IgD-negative memory B cell (primary cell): ENCODE measurements at regions not wholly inside any gene's neighbourhood (a gene's known extent, or its start where the extent isn't known, plus 50 kb on each side); places are given as distances from the start of the nearest gene placed in this dataset.
A peak's percentile ranks its signal among the peaks of the same experiment; 100 is the strongest.

Source experiments
- H3K27ac Mint-ChIP-seq, 3 donors: one replicate each; pipeline ENCODE4 v1.8.0; 2020 to 2022; ENCODE audit warnings: mild to moderate bottlenecking in 3 of 3, mixed read lengths in 3 of 3, moderate library complexity in 1 of 3
- H3K27me3 Mint-ChIP-seq: one replicate; pipeline ENCODE4 v1.8.0; 2021; ENCODE audit warnings: mixed read lengths
- H3K36me3 Mint-ChIP-seq: one replicate; pipeline ENCODE4 v1.8.0; 2020; ENCODE audit warnings: mild to moderate bottlenecking, mixed read lengths
- H3K4me1 Mint-ChIP-seq, 3 donors: one replicate each; pipeline ENCODE4 v1.8.0; 2020 to 2022; ENCODE audit warnings: mixed read lengths in 3 of 3, mild to moderate bottlenecking in 1 of 3
- H3K4me3 Mint-ChIP-seq, 4 donors: one replicate each; pipeline ENCODE4 v1.8.0; 2020 to 2022; ENCODE audit warnings: mild to moderate bottlenecking in 4 of 4, mixed read lengths in 4 of 4, moderate library complexity in 3 of 4
- H3K9me3 Mint-ChIP-seq, 3 donors: one replicate each; pipeline ENCODE4 v1.8.0; 2020 to 2021; ENCODE audit warnings: mixed read lengths in 3 of 3, mild to moderate bottlenecking in 1 of 3

- Mint-ChIP-seq H3K4me1 (peaks cover 0 to 1% (median 0%) of the 10 kb centered on the region in 3 donors), H3K27ac (no peak overlapping the region), H3K27me3 (peaks cover 9% of the 10 kb centered on the region), H3K36me3 (peaks cover 4% of the 10 kb centered on the region), H3K9me3 (no peaks in the 10 kb centered on the region), H3K4me3 (no peak overlapping the region)
These were observed 328.9 kb downstream of the RPS24 start for GRCh38 chr10:78362406-78363022.

GRCh38 chr10:78363190-78363589 lies 329.5 kb downstream of the RPS24 start:
- H3K27ac Mint-ChIP-seq, result peak overlapping the region in 1 of 3 donors; percentile 26
- H3K4me3 Mint-ChIP-seq, result no peak overlapping the region
- H3K36me3 Mint-ChIP-seq, result peaks cover 4% of the 10 kb centered on the region
- H3K9me3 Mint-ChIP-seq, result no peaks in the 10 kb centered on the region
- peaks cover 0 to 1% (median 0%) of the 10 kb centered on the region in 3 donors for H3K4me1 Mint-ChIP-seq
- peaks cover 10% of the 10 kb centered on the region for H3K27me3 Mint-ChIP-seq

- Mint-ChIP-seq H3K4me1 (peaks cover 0 to 1% (median 0%) of the 10 kb centered on the region in 3 donors), H3K9me3 (no peaks in the 10 kb centered on the region), H3K27ac (no peak overlapping the region), H3K4me3 (no peak overlapping the region), H3K27me3 (peaks cover 7% of the 10 kb centered on the region), H3K36me3 (peaks cover 4% of the 10 kb centered on the region)
These were observed 332.0 kb downstream of the RPS24 start for GRCh38 chr10:78365694-78366093.

- H3K9me3 Mint-ChIP-seq, result no peaks in the 10 kb centered on the region
- H3K4me1 Mint-ChIP-seq, result peaks cover 0 to 1% (median 0%) of the 10 kb centered on the region in 3 donors
- H3K4me3 Mint-ChIP-seq, result no peak overlapping the region
- H3K27me3 Mint-ChIP-seq, result peaks cover 3% of the 10 kb centered on the region
- peaks cover 4% of the 10 kb centered on the region for H3K36me3 Mint-ChIP-seq
- no peak overlapping the region for H3K27ac Mint-ChIP-seq
These were observed 333.2 kb downstream of the RPS24 start for GRCh38 chr10:78366663-78367411.

- H3K36me3 Mint-ChIP-seq, result peaks cover 4% of the 10 kb centered on the region
- H3K4me3 Mint-ChIP-seq, result no peak overlapping the region
- H3K27ac Mint-ChIP-seq, result no peak overlapping the region
- H3K9me3 Mint-ChIP-seq, result no peaks in the 10 kb centered on the region
- H3K4me1 Mint-ChIP-seq, result no peaks in the 10 kb centered on the region
- H3K27me3 Mint-ChIP-seq, result peaks cover 5% of the 10 kb centered on the region
These were observed 334.1 kb downstream of the RPS24 start for GRCh38 chr10:78367751-78368150.

GRCh38 chr10:78371136-78371535 lies 337.5 kb downstream of the RPS24 start:
- Mint-ChIP-seq H3K4me1 (no peaks in the 10 kb centered on the region), H3K27ac (no peak overlapping the region), H3K36me3 (peaks cover 6% of the 10 kb centered on the region), H3K27me3 (peaks cover 6% of the 10 kb centered on the region), H3K4me3 (no peak overlapping the region), H3K9me3 (no peaks in the 10 kb centered on the region)

- peaks cover 4% of the 10 kb centered on the region for H3K27me3 Mint-ChIP-seq
- no peaks in the 10 kb centered on the region for H3K9me3 Mint-ChIP-seq
- peaks cover 2% of the 10 kb centered on the region for H3K36me3 Mint-ChIP-seq
- H3K4me1 Mint-ChIP-seq, result no peaks in the 10 kb centered on the region
- H3K27ac Mint-ChIP-seq, result no peak overlapping the region
- no peak overlapping the region for H3K4me3 Mint-ChIP-seq
These were observed 339.1 kb downstream of the RPS24 start for GRCh38 chr10:78372806-78373205.

GRCh38 chr10:78374331-78375028 lies 340.8 kb downstream of the RPS24 start:
- H3K9me3 Mint-ChIP-seq, result peaks cover 0 to 7% (median 0%) of the 10 kb centered on the region in 3 donors
- H3K27ac Mint-ChIP-seq, result no peak overlapping the region
- H3K27me3 Mint-ChIP-seq, result peaks cover 3% of the 10 kb centered on the region
- H3K36me3 Mint-ChIP-seq, result peaks cover 2% of the 10 kb centered on the region
- no peaks in the 10 kb centered on the region for H3K4me1 Mint-ChIP-seq
- no peak overlapping the region for H3K4me3 Mint-ChIP-seq

- peaks cover 0 to 7% (median 0%) of the 10 kb centered on the region in 3 donors for H3K9me3 Mint-ChIP-seq
- no peaks in the 10 kb centered on the region for H3K4me1 Mint-ChIP-seq
- H3K27ac Mint-ChIP-seq, result peak overlapping the region in 1 of 3 donors; percentile 23
- H3K27me3 Mint-ChIP-seq, result peaks cover 3% of the 10 kb centered on the region
- H3K4me3 Mint-ChIP-seq, result no peak overlapping the region
- peaks cover 2% of the 10 kb centered on the region for H3K36me3 Mint-ChIP-seq
These were observed 342.5 kb downstream of the RPS24 start for GRCh38 chr10:78375854-78376785.

GRCh38 chr10:78377356-78377755 lies 343.7 kb downstream of the RPS24 start:
- Mint-ChIP-seq H3K27ac (no peak overlapping the region), H3K27me3 (peaks cover 2% of the 10 kb centered on the region), H3K9me3 (peaks cover 0 to 7% (median 0%) of the 10 kb centered on the region in 3 donors)

GRCh38 chr10:78378192-78378591 lies 344.5 kb downstream of the RPS24 start:
- Mint-ChIP-seq H3K9me3 (peaks cover 0 to 7% (median 0%) of the 10 kb centered on the region in 3 donors), H3K4me1 (no peaks in the 10 kb centered on the region), H3K27ac (no peak overlapping the region), H3K27me3 (peaks cover 2% of the 10 kb centered on the region), H3K36me3 (peaks cover 2% of the 10 kb centered on the region), H3K4me3 (no peak overlapping the region)

More at GRCh38 chr10:78377356-78377755, 343.7 kb downstream of the RPS24 start:
- Mint-ChIP-seq H3K36me3 (peaks cover 2% of the 10 kb centered on the region), H3K4me1 (no peaks in the 10 kb centered on the region), H3K4me3 (no peak overlapping the region)

- peak overlapping the region in 1 of 3 donors; percentile 50 for H3K27ac Mint-ChIP-seq
- H3K4me3 Mint-ChIP-seq, result no peak overlapping the region
- H3K4me1 Mint-ChIP-seq, result no peaks in the 10 kb centered on the region
- H3K27me3 Mint-ChIP-seq, result peaks cover 2% of the 10 kb centered on the region
- H3K9me3 Mint-ChIP-seq, result peaks cover 0 to 7% (median 0%) of the 10 kb centered on the region in 3 donors
- peaks cover 1% of the 10 kb centered on the region for H3K36me3 Mint-ChIP-seq
These were observed 347.4 kb downstream of the RPS24 start for GRCh38 chr10:78381107-78381506.

- Mint-ChIP-seq H3K4me3 (no peak overlapping the region), H3K27ac (no peak overlapping the region), H3K9me3 (peaks cover 0 to 7% (median 0%) of the 10 kb centered on the region in 3 donors), H3K36me3 (peaks cover 1% of the 10 kb centered on the region), H3K4me1 (no peaks in the 10 kb centered on the region), H3K27me3 (peaks cover 2% of the 10 kb centered on the region)
These were observed 348.4 kb downstream of the RPS24 start for GRCh38 chr10:78382047-78382446.

GRCh38 chr10:78382772-78383171 lies 349.1 kb downstream of the RPS24 start:
- H3K4me1 Mint-ChIP-seq, result no peaks in the 10 kb centered on the region
- peaks cover 1% of the 10 kb centered on the region for H3K36me3 Mint-ChIP-seq
- peaks cover 0 to 7% (median 0%) of the 10 kb centered on the region in 3 donors for H3K9me3 Mint-ChIP-seq
- H3K27ac Mint-ChIP-seq, result no peak overlapping the region
- peaks cover 5% of the 10 kb centered on the region for H3K27me3 Mint-ChIP-seq
- H3K4me3 Mint-ChIP-seq, result no peak overlapping the region
